ENCODE measurements at regions not wholly inside any gene's neighbourhood (a gene's known extent, or its start where the extent isn't known, plus 50 kb on each side); places are given as distances from the start of the nearest gene placed in this dataset.

DNA sequence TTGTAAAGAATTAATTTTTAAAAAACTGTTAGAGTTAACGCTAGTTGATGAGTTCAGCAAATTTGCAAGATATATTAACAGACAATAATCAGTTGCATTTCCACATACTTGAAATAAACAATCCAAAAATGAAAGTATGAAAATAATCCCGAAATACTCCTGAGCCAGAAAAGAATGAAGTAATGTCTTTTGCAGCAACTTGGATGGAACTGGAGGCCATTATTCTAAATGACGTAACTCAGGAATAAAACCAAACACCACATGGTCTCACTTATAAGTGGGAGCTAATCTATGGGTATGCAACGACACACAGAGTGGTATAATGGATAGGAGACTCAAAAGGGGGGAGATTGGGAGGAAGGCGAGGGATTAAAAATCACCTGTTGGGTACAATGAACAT, 872.9 kb upstream of the GJE1 start:
- TF ChIP-seq CTCF (IDR thresholded peaks at IDR 0.05; ENCODE audit: insufficient read depth, low read length, poor library complexity, severe bottlenecking) (no peak), EZH2phosphoT487 (conservative IDR thresholded peaks at IDR 0.05; ENCODE audit: low read length) (no peak)
